ENCODE measurements at regions not wholly inside any gene's neighbourhood (a gene's known extent, or its start where the extent isn't known, plus 50 kb on each side); places are given as distances from the start of the nearest gene placed in this dataset.

- TF ChIP-seq ZBTB11 (CRISPR knock-in tag; IDR thresholded peaks at IDR 0.05) (no peak), SMAD4 (CRISPR knock-in tag; conservative IDR thresholded peaks at IDR 0.05) (no peak), ZNF431 (CRISPR knock-in tag; IDR thresholded peaks at IDR 0.05) (no peak), XRCC3 (IDR thresholded peaks at IDR 0.05) (no peak)
Measured at GRCh38 chr20:63089051-63089907, 82.5 kb upstream of the BHLHE23 start (continued).

Data from K562 (cell line).